SK-N-SH treated with all-trans-retinoic acid at 6 μM for 48 hours (cell line): ENCODE measurements at regions not wholly inside any gene's neighbourhood (a gene's known extent, or its start where the extent isn't known, plus 50 kb on each side); places are given as distances from the start of the nearest gene placed in this dataset.

Source experiments
- ATAC-seq: fragments of 200-7000 bp; cut with Tn5 transposase; 3 replicates; pipeline ENCODE4 v1.9.1; 2020; ENCODE audit warnings: mild to moderate bottlenecking, moderate library complexity
- ARNTL ChIP-seq: fragments of 450-650 bp; formaldehyde crosslinking; IDR thresholded peaks from 2 replicates; pipeline ENCODE4 v1.5.0; 2020; ENCODE audit warnings: low read depth, mild to moderate bottlenecking, moderate library complexity, borderline replicate concordance
- BACH2 ChIP-seq: fragments of 250-450 bp; sonication (Bioruptor Pico); IDR thresholded peaks from 2 replicates; pipeline ENCODE4 v1.9.0; 2021; ENCODE audit warnings: mild to moderate bottlenecking, borderline replicate concordance
- CREB5 ChIP-seq: fragments of 250-450 bp; sonication (Bioruptor Pico); IDR thresholded peaks from 2 replicates; pipeline ENCODE4 v1.5.1; 2020; ENCODE audit warnings: low read depth, mild to moderate bottlenecking, moderate library complexity
- CSDC2 ChIP-seq: fragments of 250-450 bp; sonication (Bioruptor Pico); IDR thresholded peaks from 2 replicates; pipeline ENCODE4 v1.5.0; 2020; ENCODE audit warnings: mild to moderate bottlenecking, moderate library complexity
- CSRNP3 ChIP-seq: fragments of 250-450 bp; sonication (Bioruptor Pico); IDR thresholded peaks from 2 replicates; pipeline ENCODE4 v1.5.1; 2021; ENCODE audit warnings: mild to moderate bottlenecking, moderate library complexity
- ESRRG ChIP-seq: fragments of 250-450 bp; sonication (Bioruptor Pico); IDR thresholded peaks from 2 replicates; pipeline ENCODE4 v1.6.1; 2021; ENCODE audit warnings: mild to moderate bottlenecking
- GLIS3 ChIP-seq: fragments of 250-450 bp; sonication (Bioruptor Pico); IDR thresholded peaks from 2 replicates; pipeline ENCODE4 v1.5.0; 2020; ENCODE audit warnings: mild to moderate bottlenecking, moderate library complexity
- ISL1 ChIP-seq: fragments of 250-450 bp; sonication (Bioruptor Pico); IDR thresholded peaks from 2 replicates; pipeline ENCODE4 v2.1.2; 2022; ENCODE audit warnings: mild to moderate bottlenecking, moderate library complexity
- OSR1 ChIP-seq: fragments of 250-450 bp; sonication (Bioruptor Pico); IDR thresholded peaks from 2 replicates; pipeline ENCODE4 v1.8.0; 2022; ENCODE audit warnings: moderate library complexity, mild to moderate bottlenecking, inconsistent platforms
- PPARA ChIP-seq: fragments of 250-450 bp; sonication (Bioruptor Pico); IDR thresholded peaks from 2 replicates; pipeline ENCODE4 v1.5.0; 2020; ENCODE audit warnings: mild to moderate bottlenecking, borderline replicate concordance
- RARB ChIP-seq: fragments of 250-450 bp; sonication (Bioruptor Pico); IDR thresholded peaks from 2 replicates; pipeline ENCODE4 v1.8.0; 2021; ENCODE audit warnings: mild to moderate bottlenecking, moderate library complexity
- SNAI2 ChIP-seq: fragments of 250-450 bp; sonication (Bioruptor Pico); IDR thresholded peaks from 2 replicates; pipeline ENCODE4 v1.5.0; 2020; ENCODE audit warnings: mild to moderate bottlenecking, moderate library complexity
- TCF4 ChIP-seq: fragments of 250-450 bp; sonication (Bioruptor Pico); IDR thresholded peaks from 2 replicates; pipeline ENCODE4 v1.8.0; 2021; ENCODE audit warnings: mild to moderate bottlenecking, moderate library complexity, borderline replicate concordance
- TOX ChIP-seq: fragments of 250-450 bp; sonication (Bioruptor Pico); IDR thresholded peaks from 2 replicates; pipeline ENCODE4 v1.8.0; 2021; ENCODE audit warnings: mild to moderate bottlenecking, moderate library complexity, borderline replicate concordance
- TSHZ2 ChIP-seq: fragments of 250-450 bp; sonication (Bioruptor Pico); IDR thresholded peaks from 2 replicates; pipeline ENCODE4 v1.5.0; 2020; ENCODE audit warnings: mild to moderate bottlenecking, moderate library complexity
- ZC3H10 ChIP-seq: fragments of 250-450 bp; sonication (Bioruptor Pico); IDR thresholded peaks from 2 replicates; pipeline ENCODE4 v1.5.1; 2021; ENCODE audit warnings: mild to moderate bottlenecking, moderate library complexity
- ZFP3 ChIP-seq: fragments of 250-450 bp; sonication (Bioruptor Pico); IDR thresholded peaks from 2 replicates; pipeline ENCODE4 v1.5.0; 2020; ENCODE audit warnings: mild to moderate bottlenecking, moderate library complexity
- ZFP30 ChIP-seq: fragments of 450-650 bp; formaldehyde crosslinking; IDR thresholded peaks from 2 replicates; pipeline ENCODE4 v1.5.0; 2022; ENCODE audit warnings: mild to moderate bottlenecking, moderate library complexity
- ZNF565 ChIP-seq: fragments of 450-650 bp; formaldehyde crosslinking; conservative IDR thresholded peaks from 2 replicates; pipeline ENCODE4 v1.5.0; 2020; ENCODE audit warnings: low read depth, mild to moderate bottlenecking, moderate library complexity
- ZNF70 ChIP-seq: fragments of 450-650 bp; formaldehyde crosslinking; IDR thresholded peaks from 2 replicates; pipeline ENCODE4 v1.5.0; 2020; ENCODE audit warnings: mild to moderate bottlenecking, moderate library complexity
- ZNF8 ChIP-seq: fragments of 450-650 bp; formaldehyde crosslinking; IDR thresholded peaks from 2 replicates; pipeline ENCODE4 v1.5.0; 2020; ENCODE audit warnings: mild to moderate bottlenecking, moderate library complexity

GRCh38 chr4:63589796-63590195, 819.5 kb downstream of the TECRL start:
- ATAC-seq, result no peak
- TF ChIP-seq RARB (no peak), OSR1 (no peak), CSDC2 (CRISPR knock-in tag) (no peak), GLIS3 (CRISPR knock-in tag) (no peak), ZNF565 (CRISPR knock-in tag) (no peak), TCF4 (no peak), CSRNP3 (no peak), PPARA (CRISPR knock-in tag) (no peak), TOX (CRISPR knock-in tag) (no peak), ZNF8 (CRISPR knock-in tag) (no peak)

- TF ChIP-seq TSHZ2 (no peak), CSDC2 (CRISPR knock-in tag) (no peak), ZNF70 (CRISPR knock-in tag) (no peak), ZNF8 (CRISPR knock-in tag) (no peak), TCF4 (no peak), ZFP30 (CRISPR knock-in tag) (no peak), RARB (no peak), SNAI2 (CRISPR knock-in tag) (no peak), ZC3H10 (CRISPR knock-in tag) (no peak), OSR1 (no peak), ZNF565 (CRISPR knock-in tag) (no peak), PPARA (CRISPR knock-in tag) (no peak), CSRNP3 (no peak), ESRRG (CRISPR knock-in tag) (no peak), TOX (CRISPR knock-in tag) (no peak), ISL1 (CRISPR knock-in tag) (no peak), CREB5 (CRISPR knock-in tag) (no peak)
- ATAC-seq, result no peak
Observed at GRCh38 chr4:63583561-63583960, 825.7 kb downstream of the TECRL start.

- TF ChIP-seq ESRRG (CRISPR knock-in tag), result no peak
- no peak for TF ChIP-seq OSR1
- no peak for TF ChIP-seq ZC3H10 (CRISPR knock-in tag)
- TF ChIP-seq BACH2, result no peak
- TF ChIP-seq CSDC2 (CRISPR knock-in tag), result no peak
- no peak for TF ChIP-seq SNAI2 (CRISPR knock-in tag)
- no peak for TF ChIP-seq ZFP3 (CRISPR knock-in tag)
- no peak for TF ChIP-seq ARNTL (CRISPR knock-in tag)
- TF ChIP-seq ZNF70 (CRISPR knock-in tag), result no peak
- TF ChIP-seq ZNF565 (CRISPR knock-in tag), result no peak
- no peak for TF ChIP-seq ZNF8 (CRISPR knock-in tag)
- TF ChIP-seq TOX (CRISPR knock-in tag), result no peak
- no peak for TF ChIP-seq CREB5 (CRISPR knock-in tag)
- TF ChIP-seq CSRNP3, result no peak
- TF ChIP-seq ISL1 (CRISPR knock-in tag), result no peak
Observed at GRCh38 chr4:63583007-63583406, 826.2 kb downstream of the TECRL start.

More at GRCh38 chr4:63583007-63583406, 826.2 kb downstream of the TECRL start:
- no peak for ATAC-seq
